KMS-11 (cell line): ENCODE measurements at regions not wholly inside any gene's neighbourhood (a gene's known extent, or its start where the extent isn't known, plus 50 kb on each side); places are given as distances from the start of the nearest gene placed in this dataset.

ENCODE experiments used
- H2AFZ ChIP-seq: fragments of 200-600 bp; sonication (generic); 2 replicates; pipeline ENCODE4 v1.6.1; 2016; ENCODE audit warnings: antibody characterized with exemption, mixed run types, low read depth
- H3K27ac ChIP-seq: fragments of 200-600 bp; sonication (generic); 2 replicates; pipeline ENCODE4 v1.6.1; 2016; ENCODE audit warnings: mild to moderate bottlenecking, mixed run types
- H3K27me3 ChIP-seq: fragments of 200-600 bp; sonication (generic); 2 replicates; pipeline ENCODE4 v1.6.1; 2017; ENCODE audit warnings: mild to moderate bottlenecking, low read depth, mixed run types, moderate library complexity; ENCODE audit not compliant: insufficient read depth
- H3K36me3 ChIP-seq: fragments of 200-600 bp; sonication (generic); 2 replicates; pipeline ENCODE4 v1.6.1; 2017; ENCODE audit warnings: mild to moderate bottlenecking, mixed run types; ENCODE audit not compliant: insufficient read depth
- H3K4me1 ChIP-seq: fragments of 200-600 bp; sonication (generic); 2 replicates; pipeline ENCODE4 v1.6.1; 2016; ENCODE audit warnings: mild to moderate bottlenecking, low read depth, mixed run types; ENCODE audit not compliant: poor library complexity, severe bottlenecking
- H3K4me2 ChIP-seq: fragments of 200-600 bp; sonication (generic); 2 replicates; pipeline ENCODE4 v1.7.0; 2016; ENCODE audit warnings: mild to moderate bottlenecking, mixed run types
- H3K4me3 ChIP-seq: fragments of 200-600 bp; sonication (generic); IDR thresholded peaks from 2 replicates; pipeline ENCODE4 v1.6.1; 2017; ENCODE audit warnings: low read depth, low read length, mixed read lengths; ENCODE audit not compliant: insufficient read depth
- H3K79me2 ChIP-seq: fragments of 200-600 bp; sonication (generic); 2 replicates; pipeline ENCODE4 v1.6.1; 2016; ENCODE audit warnings: low read depth, mixed run types; ENCODE audit not compliant: insufficient read depth
- H3K9ac ChIP-seq: fragments of 200-600 bp; sonication (generic); 2 replicates; pipeline ENCODE4 v1.6.1; 2016; ENCODE audit warnings: mild to moderate bottlenecking, mixed run types
- H4K20me1 ChIP-seq: fragments of 200-600 bp; sonication (generic); 2 replicates; pipeline ENCODE4 v1.6.1; 2016; ENCODE audit warnings: mild to moderate bottlenecking, mixed run types; ENCODE audit not compliant: insufficient read depth
- TF ChIP-seq, protein P1 (sequence below): fragments of 200-600 bp; sonication (generic); conservative IDR thresholded peaks from 2 replicates; pipeline ENCODE4 v1.6.1; 2017; ENCODE audit warnings: low read depth, mild to moderate bottlenecking, antibody characterized with exemption, low read length, moderate library complexity, mixed read lengths

DNA sequence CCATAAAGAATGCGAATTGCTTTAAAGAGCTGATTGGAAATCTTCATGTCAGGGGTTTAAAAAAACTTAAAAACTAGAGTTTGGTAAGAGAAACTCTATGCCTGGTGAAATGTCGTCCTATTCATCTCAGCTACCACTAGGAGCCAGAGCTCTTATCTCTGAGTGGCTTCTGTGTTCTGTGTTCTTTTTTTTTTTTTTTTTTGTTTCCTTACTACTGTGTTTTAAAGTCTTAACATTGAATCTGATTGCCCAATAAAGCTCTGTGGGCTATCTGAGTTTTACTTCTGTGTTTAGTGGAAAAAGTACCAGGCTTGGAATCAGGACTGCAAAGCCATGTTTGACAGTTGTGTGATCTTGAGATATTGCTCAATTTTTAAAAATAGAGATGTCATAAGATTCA, 494.8 kb downstream of the RIT2 start:
- no peaks in the 10 kb centered on the region for H3K36me3 ChIP-seq
- TF ChIP-seq, protein P1, sequence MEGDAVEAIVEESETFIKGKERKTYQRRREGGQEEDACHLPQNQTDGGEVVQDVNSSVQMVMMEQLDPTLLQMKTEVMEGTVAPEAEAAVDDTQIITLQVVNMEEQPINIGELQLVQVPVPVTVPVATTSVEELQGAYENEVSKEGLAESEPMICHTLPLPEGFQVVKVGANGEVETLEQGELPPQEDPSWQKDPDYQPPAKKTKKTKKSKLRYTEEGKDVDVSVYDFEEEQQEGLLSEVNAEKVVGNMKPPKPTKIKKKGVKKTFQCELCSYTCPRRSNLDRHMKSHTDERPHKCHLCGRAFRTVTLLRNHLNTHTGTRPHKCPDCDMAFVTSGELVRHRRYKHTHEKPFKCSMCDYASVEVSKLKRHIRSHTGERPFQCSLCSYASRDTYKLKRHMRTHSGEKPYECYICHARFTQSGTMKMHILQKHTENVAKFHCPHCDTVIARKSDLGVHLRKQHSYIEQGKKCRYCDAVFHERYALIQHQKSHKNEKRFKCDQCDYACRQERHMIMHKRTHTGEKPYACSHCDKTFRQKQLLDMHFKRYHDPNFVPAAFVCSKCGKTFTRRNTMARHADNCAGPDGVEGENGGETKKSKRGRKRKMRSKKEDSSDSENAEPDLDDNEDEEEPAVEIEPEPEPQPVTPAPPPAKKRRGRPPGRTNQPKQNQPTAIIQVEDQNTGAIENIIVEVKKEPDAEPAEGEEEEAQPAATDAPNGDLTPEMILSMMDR: no peak
- H3K9ac ChIP-seq: no peak overlapping the region
- H3K27ac ChIP-seq: no peak overlapping the region
- no peaks in the 10 kb centered on the region for H3K27me3 ChIP-seq
- no peaks in the 10 kb centered on the region for H3K79me2 ChIP-seq
- H4K20me1 ChIP-seq: no peaks in the 10 kb centered on the region
- no peak overlapping the region for H3K4me3 ChIP-seq
- H2AFZ ChIP-seq: no peak overlapping the region
- no peak overlapping the region for H3K4me2 ChIP-seq
- H3K4me1 ChIP-seq: no peaks in the 10 kb centered on the region

GRCh38 chr18:42623935-42624334, 491.6 kb downstream of the RIT2 start:
- H3K4me3 ChIP-seq: no peak overlapping the region
- H3K36me3 ChIP-seq: no peaks in the 10 kb centered on the region
- no peak overlapping the region for H3K27ac ChIP-seq
- H3K9ac ChIP-seq: no peak overlapping the region
- TF ChIP-seq, protein P1: no peak
- no peaks in the 10 kb centered on the region for H3K27me3 ChIP-seq
- no peaks in the 10 kb centered on the region for H3K4me1 ChIP-seq
- H4K20me1 ChIP-seq: no peaks in the 10 kb centered on the region
- H3K79me2 ChIP-seq: no peaks in the 10 kb centered on the region
- H3K4me2 ChIP-seq: no peak overlapping the region
- no peak overlapping the region for H2AFZ ChIP-seq

- H3K9ac ChIP-seq: no peak overlapping the region
- TF ChIP-seq, protein P1: no peak
- no peak overlapping the region for H3K4me2 ChIP-seq
- H2AFZ ChIP-seq: no peak overlapping the region
- no peaks in the 10 kb centered on the region for H4K20me1 ChIP-seq
- no peaks in the 10 kb centered on the region for H3K27me3 ChIP-seq
- H3K27ac ChIP-seq: no peak overlapping the region
- H3K36me3 ChIP-seq: no peaks in the 10 kb centered on the region
- no peak overlapping the region for H3K4me3 ChIP-seq
- no peaks in the 10 kb centered on the region for H3K4me1 ChIP-seq
- H3K79me2 ChIP-seq: no peaks in the 10 kb centered on the region
Observed at GRCh38 chr18:42632801-42633200, 482.7 kb downstream of the RIT2 start.

DNA sequence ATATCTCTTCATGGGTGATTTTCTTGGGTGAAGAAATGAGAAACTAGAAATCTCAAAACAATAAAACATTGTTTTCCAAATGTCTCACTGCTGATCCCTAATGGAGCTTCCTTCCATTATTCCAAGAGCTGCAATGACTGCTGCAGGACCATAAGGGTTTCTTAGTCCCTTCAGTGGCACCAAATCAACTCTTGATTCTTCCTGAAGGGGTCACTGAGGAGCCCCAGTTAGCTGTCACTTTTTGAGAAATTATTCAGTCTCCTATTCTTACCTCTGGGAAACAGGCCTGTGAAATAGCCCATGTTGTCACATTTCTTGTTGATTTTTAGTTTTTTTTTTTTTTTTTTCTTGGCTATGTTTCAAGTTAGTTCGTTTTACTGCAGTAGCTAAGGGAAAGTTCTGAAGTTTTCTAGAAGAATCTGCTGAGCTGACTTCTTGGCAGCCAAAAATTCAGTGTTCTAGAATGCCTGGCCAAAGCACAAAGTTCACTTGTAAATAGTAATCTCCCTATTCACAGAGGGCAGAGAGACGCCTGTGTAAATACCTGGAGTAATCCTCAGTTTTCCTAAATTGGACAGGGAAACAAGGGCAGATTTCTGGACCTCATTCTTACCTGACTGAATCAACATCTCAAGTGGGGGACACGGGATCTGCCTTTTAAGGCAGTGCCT, 480.0 kb downstream of the RIT2 start:
- no peaks in the 10 kb centered on the region for H3K36me3 ChIP-seq
- H3K4me1 ChIP-seq: no peaks in the 10 kb centered on the region
- TF ChIP-seq, protein P1: no peak
- no peak overlapping the region for H3K4me2 ChIP-seq
- H3K9ac ChIP-seq: no peak overlapping the region
- no peak overlapping the region for H3K27ac ChIP-seq
- no peaks in the 10 kb centered on the region for H3K27me3 ChIP-seq
- no peak overlapping the region for H3K4me3 ChIP-seq
- no peaks in the 10 kb centered on the region for H4K20me1 ChIP-seq
- H3K79me2 ChIP-seq: no peaks in the 10 kb centered on the region
- H2AFZ ChIP-seq: no peak overlapping the region
